ENCODE measurements at regions not wholly inside any gene's neighbourhood (a gene's known extent, or its start where the extent isn't known, plus 50 kb on each side); places are given as distances from the start of the nearest gene placed in this dataset.

DNA sequence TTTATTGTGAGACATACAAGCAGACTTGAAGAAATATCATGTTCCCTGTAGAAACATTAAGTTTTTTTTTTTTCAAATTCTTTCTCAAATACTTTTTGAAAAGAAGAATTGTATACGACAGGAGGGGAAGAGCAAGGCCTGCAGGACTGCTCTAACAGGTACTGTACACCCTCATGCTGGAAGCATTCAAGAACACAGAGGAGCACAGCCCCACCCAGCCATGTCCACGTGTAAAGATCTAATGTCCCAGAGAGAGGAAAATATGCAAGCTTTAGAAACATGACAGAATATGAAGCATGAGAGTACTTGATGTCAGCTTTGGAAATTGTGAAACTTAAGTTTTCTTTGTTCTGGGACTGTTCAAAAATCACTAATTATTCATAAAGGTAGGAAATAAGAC is 191.6 kb downstream of the TTC32 start:
- no peak for DNase-seq
- no peaks in the 10 kb centered on the region for H3K27me3 Mint-ChIP-seq
- Histone ChIP-seq H3K9me3 (ENCODE audit: control extremely low read depth in 1 of 3, control insufficient read depth in 2 of 3, insufficient read depth in 1 of 3, low read length in 2 of 3) (peaks cover 0 to 4% (median 0%) of the 10 kb centered on the region in 3 donors), H3K9ac (ENCODE audit: low read length) (no peak overlapping the region), H3K4me2 (replicated peaks; ENCODE audit: low read depth, low read length, poor library complexity, severe bottlenecking) (no peak overlapping the region), H4K20me1 (ENCODE audit: control insufficient read depth, insufficient read depth, low read length, poor library complexity, severe bottlenecking) (no peaks in the 10 kb centered on the region), H3K4me1 (ENCODE audit: control insufficient read depth in 2 of 2, insufficient read depth in 2 of 2, low read length in 2 of 2) (no peaks in the 10 kb centered on the region), H3K27ac (ENCODE audit: low read length in 2 of 2) (no peak overlapping the region), H3K36me3 (replicated peaks in 1 of 2; ENCODE audit: control extremely low read depth in 1 of 2, control insufficient read depth in 1 of 2, extremely low read depth in 1 of 2, insufficient read depth in 2 of 2, low read length in 1 of 2) (no peaks in the 10 kb centered on the region), H3K79me2 (ENCODE audit: control insufficient read depth, insufficient read depth, low read length) (no peaks in the 10 kb centered on the region), H3K27me3 (replicated peaks in 1 of 4; ENCODE audit: control extremely low read depth in 1 of 4, control insufficient read depth in 3 of 4, insufficient read depth in 4 of 4, low read length in 3 of 4) (no peaks in the 10 kb centered on the region), H2AFZ (ENCODE audit: insufficient read depth, low read depth, low read length, poor library complexity, severe bottlenecking) (no peak overlapping the region), H3K4me3 (ENCODE audit: control extremely low read depth in 1 of 5, extremely low read depth in 1 of 5, insufficient read depth in 1 of 5, low read depth in 2 of 5, low read length in 4 of 5) (no peak overlapping the region)
- intact Hi-C loops (cut with micrococcal nuclease): no loop called here
- ATAC-seq (ENCODE audit: low read depth): no peak
- POLR2A ChIA-PET: no interaction called here
- no peak for TF ChIP-seq EZH2 (IDR thresholded peaks at IDR 0.05; ENCODE audit: borderline replicate concordance, insufficient read depth, low read depth, low read length, poor library complexity, severe bottlenecking)
- WGBS (ENCODE audit: insufficient coverage): no CpG with 5 or more reads among the region's 2 CpGs
- no peak overlapping the region for H3K27ac Mint-ChIP-seq
- peaks cover 3% of the 10 kb centered on the region for H3K9me3 Mint-ChIP-seq (ENCODE audit: insufficient read depth)
- H3K4me1 Mint-ChIP-seq: no peaks in the 10 kb centered on the region
- CTCF ChIA-PET: interaction anchor here (0.6 kb wide), 1 partner anchor 45 kb away, joined by 3 read pairs; no protein-coding TSS in a partner anchor
- no peak overlapping the region for H3K4me3 Mint-ChIP-seq

DNA sequence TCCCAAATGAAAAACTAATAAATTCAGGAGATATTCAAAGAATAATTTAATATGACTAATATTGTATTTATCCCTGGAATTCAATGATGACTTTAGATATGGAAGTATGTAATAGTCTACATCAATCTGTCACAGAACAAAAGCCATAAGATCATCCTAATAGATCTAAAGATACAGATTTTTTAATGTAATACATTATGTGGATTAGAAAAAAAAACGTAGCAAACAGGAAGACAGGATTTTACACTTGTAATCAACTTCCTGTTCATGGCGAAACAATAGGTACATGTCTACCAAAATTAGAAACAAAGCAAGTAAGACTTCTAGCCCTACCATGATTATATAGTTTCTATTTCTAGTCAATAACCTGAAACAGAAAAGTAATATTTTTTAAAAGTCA is 192.2 kb downstream of the TTC32 start:
- ATAC-seq (ENCODE audit: low read depth): no peak
- peaks cover 3% of the 10 kb centered on the region for H3K9me3 Mint-ChIP-seq (ENCODE audit: insufficient read depth)
- H3K79me2 ChIP-seq (ENCODE audit: control insufficient read depth, insufficient read depth, low read length): no peaks in the 10 kb centered on the region
- ChIA-PET POLR2A (no interaction called here), CTCF (no interaction called here)
- H3K4me3 Mint-ChIP-seq: no peak overlapping the region
- H3K9ac ChIP-seq (ENCODE audit: low read length): no peak overlapping the region
- no peak overlapping the region for H3K27ac Mint-ChIP-seq
- no peak overlapping the region for H3K27ac ChIP-seq (ENCODE audit: low read length in 2 of 2)
- no CpG with 5 or more reads among the region's 2 CpGs for WGBS (ENCODE audit: insufficient coverage)
- H3K4me1 ChIP-seq (ENCODE audit: control insufficient read depth in 2 of 2, insufficient read depth in 2 of 2, low read length in 2 of 2): no peaks in the 10 kb centered on the region
- no peaks in the 10 kb centered on the region for H3K36me3 ChIP-seq (replicated peaks in 1 of 2; ENCODE audit: control extremely low read depth in 1 of 2, control insufficient read depth in 1 of 2, extremely low read depth in 1 of 2, insufficient read depth in 2 of 2, low read length in 1 of 2)
- H3K4me2 ChIP-seq (replicated peaks; ENCODE audit: low read depth, low read length, poor library complexity, severe bottlenecking): no peak overlapping the region
- peaks cover 0 to 4% (median 0%) of the 10 kb centered on the region in 3 donors for H3K9me3 ChIP-seq (ENCODE audit: control extremely low read depth in 1 of 3, control insufficient read depth in 2 of 3, insufficient read depth in 1 of 3, low read length in 2 of 3)
- no peak for DNase-seq
- no peaks in the 10 kb centered on the region for H3K4me1 Mint-ChIP-seq
- H4K20me1 ChIP-seq (ENCODE audit: control insufficient read depth, insufficient read depth, low read length, poor library complexity, severe bottlenecking): no peaks in the 10 kb centered on the region
- intact Hi-C loops (cut with micrococcal nuclease): no loop called here
- no peak overlapping the region for H3K4me3 ChIP-seq (ENCODE audit: control extremely low read depth in 1 of 5, extremely low read depth in 1 of 5, insufficient read depth in 1 of 5, low read depth in 2 of 5, low read length in 4 of 5)
- H3K27me3 Mint-ChIP-seq: no peaks in the 10 kb centered on the region
- H3K27me3 ChIP-seq (replicated peaks in 1 of 4; ENCODE audit: control extremely low read depth in 1 of 4, control insufficient read depth in 3 of 4, insufficient read depth in 4 of 4, low read length in 3 of 4): no peaks in the 10 kb centered on the region
- no peak overlapping the region for H2AFZ ChIP-seq (ENCODE audit: insufficient read depth, low read depth, low read length, poor library complexity, severe bottlenecking)
- TF ChIP-seq EZH2 (IDR thresholded peaks at IDR 0.05; ENCODE audit: borderline replicate concordance, insufficient read depth, low read depth, low read length, poor library complexity, severe bottlenecking): no peak
- TF ChIP-seq, protein P1, sequence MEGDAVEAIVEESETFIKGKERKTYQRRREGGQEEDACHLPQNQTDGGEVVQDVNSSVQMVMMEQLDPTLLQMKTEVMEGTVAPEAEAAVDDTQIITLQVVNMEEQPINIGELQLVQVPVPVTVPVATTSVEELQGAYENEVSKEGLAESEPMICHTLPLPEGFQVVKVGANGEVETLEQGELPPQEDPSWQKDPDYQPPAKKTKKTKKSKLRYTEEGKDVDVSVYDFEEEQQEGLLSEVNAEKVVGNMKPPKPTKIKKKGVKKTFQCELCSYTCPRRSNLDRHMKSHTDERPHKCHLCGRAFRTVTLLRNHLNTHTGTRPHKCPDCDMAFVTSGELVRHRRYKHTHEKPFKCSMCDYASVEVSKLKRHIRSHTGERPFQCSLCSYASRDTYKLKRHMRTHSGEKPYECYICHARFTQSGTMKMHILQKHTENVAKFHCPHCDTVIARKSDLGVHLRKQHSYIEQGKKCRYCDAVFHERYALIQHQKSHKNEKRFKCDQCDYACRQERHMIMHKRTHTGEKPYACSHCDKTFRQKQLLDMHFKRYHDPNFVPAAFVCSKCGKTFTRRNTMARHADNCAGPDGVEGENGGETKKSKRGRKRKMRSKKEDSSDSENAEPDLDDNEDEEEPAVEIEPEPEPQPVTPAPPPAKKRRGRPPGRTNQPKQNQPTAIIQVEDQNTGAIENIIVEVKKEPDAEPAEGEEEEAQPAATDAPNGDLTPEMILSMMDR (IDR thresholded peaks at IDR 0.05): no peak

Measured in B cell (primary cell).